Gastroesophageal sphincter (tissue), 4 donors: ENCODE measurements at regions not wholly inside any gene's neighbourhood (a gene's known extent, or its start where the extent isn't known, plus 50 kb on each side); places are given as distances from the start of the nearest gene placed in this dataset.

Experiments used
- ATAC-seq: fragments of 150-250 bp; one replicate; pipeline ENCODE4 v1.9.1; 2016; ENCODE audit warnings: mild to moderate bottlenecking, moderate library complexity
- H3K27ac ChIP-seq, 4 donors: fragments of 200-600 bp; sonication (generic) in 3 of 4; 1 replicate in 3 of 4; 2 replicates in 1 of 4; pipeline ENCODE4 v1.5.1; 2016 to 2019
- H3K27me3 ChIP-seq: fragments of 200-600 bp; sonication (generic); one replicate; pipeline ENCODE4 v1.5.1; 2019
- H3K36me3 ChIP-seq, 2 donors: fragments of 200-600 bp; sonication (generic); one replicate each; pipeline ENCODE4 v1.5.1; 2019; ENCODE audit warnings: control low read depth in 1 of 2
- H3K4me1 ChIP-seq, 3 donors: fragments of 200-600 bp; sonication (generic); 1 replicate in 2 of 3; 2 replicates in 1 of 3; pipeline ENCODE4 v1.5.1; 2016 to 2019; ENCODE audit warnings: control low read depth in 2 of 3
- H3K4me3 ChIP-seq, 2 donors: fragments of 200-600 bp; sonication (generic); one replicate each; pipeline ENCODE4 v1.5.1; 2019; ENCODE audit warnings: mild to moderate bottlenecking in 1 of 2, moderate library complexity in 1 of 2
- H3K9me3 ChIP-seq, 3 donors: fragments of 200-600 bp; sonication (generic); one replicate each; pipeline ENCODE4 v1.5.1; 2017 to 2019; ENCODE audit warnings: control low read depth in 2 of 3
- EP300 ChIP-seq: sonication (generic); formaldehyde crosslinking; IDR thresholded peaks from one replicate; pipeline ENCODE4 v1.6.1; 2017; ENCODE audit warnings: antibody characterized with exemption, mild to moderate bottlenecking
- POLR2A ChIP-seq, 2 donors: fragments of 450-650 bp; IDR thresholded peaks; one replicate each; pipeline ENCODE4 v1.6.1; 2017; ENCODE audit warnings: antibody characterized with exemption in 2 of 2, mild to moderate bottlenecking in 2 of 2, moderate library complexity in 1 of 2
- POLR2AphosphoS5 ChIP-seq: sonication (generic); formaldehyde crosslinking; IDR thresholded peaks from one replicate; pipeline ENCODE4 v1.6.1; 2017; ENCODE audit warnings: antibody characterized with exemption
- WGBS, 2 donors: methylation state at CpG; one replicate each; pipeline ENCODE4 v1.1.5; 2018; ENCODE audit warnings: low coverage in 1 of 2; 5-methylcytosine and 5-hydroxymethylcytosine counted together
- TF ChIP-seq, protein P1 (sequence below), 4 experiments: fragments of 200-600 bp in 2 of 4; fragments of 450-650 bp in 2 of 4; sonication (generic) in 1 of 4; IDR thresholded peaks; one replicate each; pipeline ENCODE4 v1.5.1; 2017 to 2019; ENCODE audit warnings: antibody characterized with exemption in 4 of 4, mild to moderate bottlenecking in 2 of 4, moderate library complexity in 2 of 4

DNA sequence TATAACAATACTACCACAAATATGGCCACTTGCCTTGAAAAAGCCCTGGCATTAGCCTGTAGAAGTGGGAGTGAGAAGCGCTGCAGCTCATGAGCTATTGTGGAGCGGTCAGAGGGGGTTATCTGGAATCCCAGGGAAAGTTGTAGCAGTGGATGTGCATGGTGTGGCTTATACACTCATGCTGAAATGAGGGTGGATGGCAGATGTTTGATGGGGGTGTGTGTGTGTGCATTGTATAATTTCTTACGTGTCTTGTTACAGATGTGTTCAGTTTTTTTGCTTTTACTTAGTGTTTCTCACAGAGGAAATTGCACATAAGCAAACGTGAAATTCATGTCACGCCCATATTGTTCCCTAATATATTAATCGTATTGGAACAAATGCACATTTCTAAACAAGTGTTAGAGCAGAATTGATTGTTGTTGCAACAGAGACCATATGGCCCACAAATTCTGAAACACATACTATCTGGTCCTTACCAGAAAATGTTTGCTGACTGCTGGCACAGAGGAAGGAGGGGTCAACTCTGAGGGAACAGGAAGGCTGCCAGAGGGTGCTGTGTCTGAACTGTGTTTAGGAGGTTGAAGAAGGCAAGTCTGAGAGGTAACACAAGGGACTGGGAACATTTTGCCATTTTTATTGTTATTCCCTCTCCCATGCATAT lies 200.0 kb upstream of the CFAP20DC start:
- H3K27me3 ChIP-seq = no peaks in the 10 kb centered on the region
- peaks cover 0 to 11% (median 4%) of the 10 kb centered on the region in 3 donors for H3K4me1 ChIP-seq
- H3K36me3 ChIP-seq = no peaks in the 10 kb centered on the region
- no peaks in the 10 kb centered on the region for H3K9me3 ChIP-seq
- WGBS, 2 donors = 59 to 63% methylated on average over 4 to 6 of the region's 6 CpGs
- ATAC-seq = no peak
- no peak overlapping the region for H3K4me3 ChIP-seq
- no peak for TF ChIP-seq POLR2AphosphoS5
- TF ChIP-seq POLR2A (IDR thresholded peaks at IDR 0.05) = no peak
- no peak for TF ChIP-seq EP300
- TF ChIP-seq, protein P1, sequence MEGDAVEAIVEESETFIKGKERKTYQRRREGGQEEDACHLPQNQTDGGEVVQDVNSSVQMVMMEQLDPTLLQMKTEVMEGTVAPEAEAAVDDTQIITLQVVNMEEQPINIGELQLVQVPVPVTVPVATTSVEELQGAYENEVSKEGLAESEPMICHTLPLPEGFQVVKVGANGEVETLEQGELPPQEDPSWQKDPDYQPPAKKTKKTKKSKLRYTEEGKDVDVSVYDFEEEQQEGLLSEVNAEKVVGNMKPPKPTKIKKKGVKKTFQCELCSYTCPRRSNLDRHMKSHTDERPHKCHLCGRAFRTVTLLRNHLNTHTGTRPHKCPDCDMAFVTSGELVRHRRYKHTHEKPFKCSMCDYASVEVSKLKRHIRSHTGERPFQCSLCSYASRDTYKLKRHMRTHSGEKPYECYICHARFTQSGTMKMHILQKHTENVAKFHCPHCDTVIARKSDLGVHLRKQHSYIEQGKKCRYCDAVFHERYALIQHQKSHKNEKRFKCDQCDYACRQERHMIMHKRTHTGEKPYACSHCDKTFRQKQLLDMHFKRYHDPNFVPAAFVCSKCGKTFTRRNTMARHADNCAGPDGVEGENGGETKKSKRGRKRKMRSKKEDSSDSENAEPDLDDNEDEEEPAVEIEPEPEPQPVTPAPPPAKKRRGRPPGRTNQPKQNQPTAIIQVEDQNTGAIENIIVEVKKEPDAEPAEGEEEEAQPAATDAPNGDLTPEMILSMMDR (IDR thresholded peaks at IDR 0.05) = no peak
- no peak overlapping the region for H3K27ac ChIP-seq

DNA sequence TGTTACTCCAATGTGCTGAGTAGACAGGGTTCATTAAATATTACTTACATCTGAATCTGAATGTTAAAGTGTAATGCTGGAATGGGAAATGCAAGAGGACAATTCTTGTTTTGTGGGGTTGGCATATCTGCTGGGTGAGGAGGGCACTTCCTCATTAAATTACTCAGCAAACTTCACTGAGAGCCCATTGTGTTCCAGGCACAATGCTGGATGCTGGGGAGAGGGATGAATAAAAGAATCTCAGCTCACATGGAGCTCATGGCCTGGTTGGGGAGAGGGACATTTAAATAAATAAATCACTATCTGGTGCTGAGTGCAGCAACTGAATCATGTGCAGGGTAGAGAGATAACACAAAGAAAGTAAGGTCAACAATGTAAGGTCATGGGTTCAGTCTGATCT lies 199.2 kb upstream of the CFAP20DC start:
- H3K9me3 ChIP-seq = no peaks in the 10 kb centered on the region
- no peaks in the 10 kb centered on the region for H3K36me3 ChIP-seq
- TF ChIP-seq POLR2A (IDR thresholded peaks at IDR 0.05) = no peak
- TF ChIP-seq, protein P1 (IDR thresholded peaks at IDR 0.05) = no peak
- no peak for TF ChIP-seq EP300
- TF ChIP-seq POLR2AphosphoS5 = no peak
- peaks cover 0 to 11% (median 4%) of the 10 kb centered on the region in 3 donors for H3K4me1 ChIP-seq
- H3K27ac ChIP-seq = no peak overlapping the region
- H3K4me3 ChIP-seq = no peak overlapping the region
- no peaks in the 10 kb centered on the region for H3K27me3 ChIP-seq
- no peak for ATAC-seq

DNA sequence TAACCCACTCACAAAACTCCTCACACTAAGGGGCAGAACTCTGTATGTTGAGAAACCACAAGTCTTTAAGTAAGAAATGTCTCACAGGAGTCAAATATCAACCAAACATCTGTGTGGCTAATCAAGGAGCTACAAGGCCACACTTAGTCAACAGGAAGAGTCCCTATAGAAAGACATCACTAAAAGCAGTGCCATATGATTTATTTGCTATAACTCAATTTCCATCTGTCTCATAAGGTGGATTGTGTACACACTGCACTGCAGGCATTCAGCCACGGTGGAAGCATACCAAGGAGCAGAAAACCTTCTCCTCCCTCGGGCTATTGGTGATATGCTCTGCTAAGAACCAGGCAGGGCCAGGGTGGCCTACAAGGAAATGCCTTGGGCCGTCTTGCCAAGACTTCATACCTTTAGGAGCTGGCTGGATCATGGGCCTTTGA lies 197.6 kb upstream of the CFAP20DC start:
- H3K27ac ChIP-seq = no peak overlapping the region
- TF ChIP-seq POLR2AphosphoS5 (no peak), POLR2A (IDR thresholded peaks at IDR 0.05) (no peak), EP300 (no peak)
- TF ChIP-seq, protein P1 (IDR thresholded peaks at IDR 0.05) = no peak
- no peak for ATAC-seq
- WGBS, 2 donors = 72 to 100% methylated on average over 2 to 3 of the region's 3 CpGs
- H3K27me3 ChIP-seq = no peaks in the 10 kb centered on the region
- peaks cover 0 to 11% (median 4%) of the 10 kb centered on the region in 3 donors for H3K4me1 ChIP-seq
- no peaks in the 10 kb centered on the region for H3K9me3 ChIP-seq
- H3K4me3 ChIP-seq = no peak overlapping the region
- no peaks in the 10 kb centered on the region for H3K36me3 ChIP-seq

DNA sequence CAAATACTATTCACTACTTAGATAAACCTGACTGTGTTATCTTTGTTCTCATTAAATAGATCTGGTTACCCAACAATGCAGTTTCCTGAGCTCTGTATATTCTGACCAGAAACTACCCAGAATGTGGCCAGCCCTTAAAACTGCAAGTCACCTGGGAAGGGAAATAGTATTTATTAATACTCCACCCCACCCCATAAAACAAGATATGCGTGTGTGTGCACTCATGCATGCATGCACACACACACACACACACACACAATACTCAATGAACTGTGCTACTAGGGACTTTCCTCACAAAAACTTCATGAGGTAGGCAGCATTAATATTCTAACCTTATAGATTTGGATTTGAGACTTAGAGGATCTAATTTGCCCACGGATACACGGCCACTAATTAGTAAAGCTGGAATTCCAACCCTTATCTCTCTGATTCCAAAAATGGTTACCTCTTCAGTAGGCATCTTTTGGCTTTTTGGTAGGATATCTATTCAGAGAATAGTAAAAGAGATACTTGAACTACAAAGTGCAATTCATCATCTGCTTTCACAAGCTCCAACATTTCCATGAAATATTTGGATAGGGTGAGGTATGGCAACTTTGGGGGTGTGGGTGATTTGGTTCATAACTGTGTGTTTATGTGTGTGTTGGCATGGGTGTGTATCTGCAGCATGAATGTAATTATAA lies 197.0 kb upstream of the CFAP20DC start:
- H3K36me3 ChIP-seq = no peaks in the 10 kb centered on the region
- no peak for ATAC-seq
- no peak overlapping the region for H3K4me3 ChIP-seq
- no peaks in the 10 kb centered on the region for H3K9me3 ChIP-seq
- peaks cover 0 to 11% (median 4%) of the 10 kb centered on the region in 3 donors for H3K4me1 ChIP-seq
- no peaks in the 10 kb centered on the region for H3K27me3 ChIP-seq
- 89 to 97% methylated on average over 3 of the region's 3 CpGs for WGBS, 2 donors
- no peak overlapping the region for H3K27ac ChIP-seq
- TF ChIP-seq POLR2AphosphoS5 (no peak), POLR2A (IDR thresholded peaks at IDR 0.05) (no peak), EP300 (no peak)
- TF ChIP-seq, protein P1 (IDR thresholded peaks at IDR 0.05) = no peak
